LNCaP clone FGC (cell line): ENCODE measurements at regions not wholly inside any gene's neighbourhood (a gene's known extent, or its start where the extent isn't known, plus 50 kb on each side); places are given as distances from the start of the nearest gene placed in this dataset.

Source experiments
- DNase-seq: peaks from one replicate; pipeline ENCODE4 v3.0.0-alpha.2; 2011; ENCODE audit warnings: low read depth
- H3K4me3 ChIP-seq: 2 replicates; pipeline ENCODE4 v1.5.1; 2011; ENCODE audit warnings: mild to moderate bottlenecking, low read depth, low read length, control low read depth
- TF ChIP-seq, protein P1 (sequence below): IDR thresholded peaks from 2 replicates; pipeline ENCODE4 v1.5.1; 2012; ENCODE audit warnings: mild to moderate bottlenecking; ENCODE audit not compliant: control insufficient read depth, insufficient read depth; ENCODE audit errors: extremely low read depth

DNA sequence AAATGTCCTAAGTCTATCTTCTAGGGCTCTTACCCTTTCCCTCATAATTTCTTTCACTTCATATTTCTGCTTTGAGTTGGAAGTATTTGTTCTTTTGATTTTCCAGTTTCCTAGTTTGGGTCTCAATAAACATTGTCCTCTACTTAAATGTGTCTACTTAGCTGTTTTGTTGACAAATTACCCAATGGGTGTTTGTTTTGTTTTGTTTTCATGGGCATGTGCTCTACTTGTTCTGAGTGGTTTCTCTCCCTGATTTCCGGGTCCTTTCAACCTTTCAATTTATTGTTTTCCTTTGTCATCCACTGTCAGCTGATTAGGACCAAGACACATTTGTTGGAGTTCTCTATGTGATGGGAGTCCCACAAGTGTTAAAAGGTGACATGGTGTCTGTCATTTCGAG is 1181.4 kb downstream of the RPA4 start:
- TF ChIP-seq, protein P1, sequence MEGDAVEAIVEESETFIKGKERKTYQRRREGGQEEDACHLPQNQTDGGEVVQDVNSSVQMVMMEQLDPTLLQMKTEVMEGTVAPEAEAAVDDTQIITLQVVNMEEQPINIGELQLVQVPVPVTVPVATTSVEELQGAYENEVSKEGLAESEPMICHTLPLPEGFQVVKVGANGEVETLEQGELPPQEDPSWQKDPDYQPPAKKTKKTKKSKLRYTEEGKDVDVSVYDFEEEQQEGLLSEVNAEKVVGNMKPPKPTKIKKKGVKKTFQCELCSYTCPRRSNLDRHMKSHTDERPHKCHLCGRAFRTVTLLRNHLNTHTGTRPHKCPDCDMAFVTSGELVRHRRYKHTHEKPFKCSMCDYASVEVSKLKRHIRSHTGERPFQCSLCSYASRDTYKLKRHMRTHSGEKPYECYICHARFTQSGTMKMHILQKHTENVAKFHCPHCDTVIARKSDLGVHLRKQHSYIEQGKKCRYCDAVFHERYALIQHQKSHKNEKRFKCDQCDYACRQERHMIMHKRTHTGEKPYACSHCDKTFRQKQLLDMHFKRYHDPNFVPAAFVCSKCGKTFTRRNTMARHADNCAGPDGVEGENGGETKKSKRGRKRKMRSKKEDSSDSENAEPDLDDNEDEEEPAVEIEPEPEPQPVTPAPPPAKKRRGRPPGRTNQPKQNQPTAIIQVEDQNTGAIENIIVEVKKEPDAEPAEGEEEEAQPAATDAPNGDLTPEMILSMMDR, result no peak
- H3K4me3 ChIP-seq, result no peak overlapping the region
- DNase-seq, result no peak

DNA sequence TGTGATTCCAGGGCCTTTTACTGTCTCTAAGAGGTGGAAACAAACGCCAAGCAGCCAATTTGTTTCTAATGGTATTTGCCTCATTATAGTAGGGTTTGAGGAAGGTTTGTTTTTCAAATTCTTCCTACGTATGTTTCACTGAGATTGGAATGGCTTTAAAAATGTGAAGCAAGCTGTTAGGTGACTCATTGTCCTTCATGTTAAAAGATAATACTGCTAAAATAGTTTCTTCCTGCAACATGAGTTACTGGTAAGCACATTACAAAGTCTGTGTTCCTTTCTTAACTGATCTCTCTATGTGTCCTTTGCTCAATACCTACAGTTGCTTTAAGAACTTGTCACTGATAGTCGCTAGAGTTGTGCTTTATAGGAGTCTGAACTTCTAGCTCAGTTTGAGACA is 1183.9 kb downstream of the RPA4 start:
- no peak for DNase-seq

GRCh38 chrX:98068024-98068580 is 1184.4 kb downstream of the RPA4 start:
- TF ChIP-seq, protein P1, result no peak
- no peak overlapping the region for H3K4me3 ChIP-seq
- DNase-seq, result peak; percentile 83

More for the DNA sequence above, 1183.9 kb downstream of the RPA4 start:
- H3K4me3 ChIP-seq, result no peak overlapping the region
- TF ChIP-seq, protein P1, result no peak

GRCh38 chrX:98071331-98071730 is 1187.6 kb downstream of the RPA4 start:
- DNase-seq, result no peak
- TF ChIP-seq, protein P1, result no peak
- H3K4me3 ChIP-seq, result no peak overlapping the region

GRCh38 chrX:98077440-98077839 is 1193.7 kb downstream of the RPA4 start:
- H3K4me3 ChIP-seq, result no peak overlapping the region
- no peak for DNase-seq
- TF ChIP-seq, protein P1, result no peak

DNA sequence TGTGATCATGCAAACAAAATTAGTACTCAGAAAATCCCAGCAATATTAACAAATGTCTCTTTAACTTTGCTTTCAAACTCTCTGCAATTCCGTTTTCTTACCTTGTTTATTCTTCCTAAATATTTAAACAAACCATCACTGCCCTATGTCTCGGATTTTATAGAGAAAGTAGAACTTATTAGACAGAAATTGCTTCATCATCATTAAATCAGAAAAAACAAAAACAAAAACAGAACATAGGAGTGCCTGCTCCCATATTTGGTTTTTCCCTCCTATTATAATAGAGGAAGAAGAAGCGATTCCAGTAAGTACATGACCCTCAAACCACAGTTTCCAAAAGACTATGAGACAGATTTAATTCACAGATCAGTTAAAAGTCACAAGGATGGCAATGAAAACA is 1228.0 kb downstream of the RPA4 start:
- no peak for DNase-seq
- TF ChIP-seq, protein P1, result no peak
- no peak overlapping the region for H3K4me3 ChIP-seq

GRCh38 chrX:98114021-98114420 is 1230.3 kb downstream of the RPA4 start:
- TF ChIP-seq, protein P1, result no peak

More at GRCh38 chrX:98114021-98114420, 1230.3 kb downstream of the RPA4 start:
- DNase-seq, result no peak
- H3K4me3 ChIP-seq, result no peak overlapping the region
